ENCODE measurements at regions not wholly inside any gene's neighbourhood (a gene's known extent, or its start where the extent isn't known, plus 50 kb on each side); places are given as distances from the start of the nearest gene placed in this dataset.
"Not testable (repeated sequence)": the region's sequence is repeated elsewhere in the genome, so short reads cannot be mapped to it uniquely, and the experiment has no call there.

GRCh38 chr7:149978537-149978936, 104.8 kb downstream of the ATP6V0E2 start:
- intact Hi-C loops (cut with micrococcal nuclease); ATAC-seq: not testable (repeated sequence)
- WGBS (ENCODE audit: insufficient coverage), result 93% methylated on average over 3 of the region's 3 CpGs

GRCh38 chr7:149978944-149979343, 105.2 kb downstream of the ATP6V0E2 start:
- H3K4me3 Mint-ChIP-seq; H3K4me3 ChIP-seq (ENCODE audit: low read length); H3K27ac ChIP-seq (ENCODE audit: low read length); H3K9me3 Mint-ChIP-seq; H3K27me3 ChIP-seq (ENCODE audit: control insufficient read depth, insufficient read depth, low read length); H3K36me3 Mint-ChIP-seq; intact Hi-C loops (cut with micrococcal nuclease); H3K4me1 ChIP-seq (ENCODE audit: control insufficient read depth, insufficient read depth, low read length); DNase-seq; H3K27ac Mint-ChIP-seq; H3K36me3 ChIP-seq (ENCODE audit: control insufficient read depth, insufficient read depth, low read length); H3K9me3 ChIP-seq (ENCODE audit: control insufficient read depth, insufficient read depth, low read length); ATAC-seq; H3K4me1 Mint-ChIP-seq: not testable (repeated sequence)
- 86% methylated on average over 9 of the region's 10 CpGs for WGBS (ENCODE audit: insufficient coverage)
- H3K27me3 Mint-ChIP-seq (ENCODE audit: low read depth in 2 of 2), result peaks cover 16% of the 10 kb centered on the region in 2 donors

More at GRCh38 chr7:149978537-149978936, 104.8 kb downstream of the ATP6V0E2 start:
- not testable (repeated sequence) for H3K27ac Mint-ChIP-seq; DNase-seq; H3K27me3 ChIP-seq (ENCODE audit: control insufficient read depth, insufficient read depth, low read length); H3K4me3 ChIP-seq (ENCODE audit: low read length); H3K4me1 ChIP-seq (ENCODE audit: control insufficient read depth, insufficient read depth, low read length); H3K36me3 Mint-ChIP-seq; H3K4me3 Mint-ChIP-seq; H3K27ac ChIP-seq (ENCODE audit: low read length); H3K36me3 ChIP-seq (ENCODE audit: control insufficient read depth, insufficient read depth, low read length); H3K9me3 ChIP-seq (ENCODE audit: control insufficient read depth, insufficient read depth, low read length); H3K4me1 Mint-ChIP-seq; H3K9me3 Mint-ChIP-seq
- peaks cover 16% of the 10 kb centered on the region in 2 donors for H3K27me3 Mint-ChIP-seq (ENCODE audit: low read depth in 2 of 2)

- H3K36me3 ChIP-seq (ENCODE audit: control insufficient read depth, insufficient read depth, low read length); H3K4me1 ChIP-seq (ENCODE audit: control insufficient read depth, insufficient read depth, low read length); H3K4me3 Mint-ChIP-seq; intact Hi-C loops (cut with micrococcal nuclease); H3K4me3 ChIP-seq (ENCODE audit: low read length); H3K27ac Mint-ChIP-seq; H3K9me3 Mint-ChIP-seq; H3K27me3 ChIP-seq (ENCODE audit: control insufficient read depth, insufficient read depth, low read length); ATAC-seq; H3K27ac ChIP-seq (ENCODE audit: low read length); H3K27me3 Mint-ChIP-seq (ENCODE audit: low read depth in 2 of 2); H3K9me3 ChIP-seq (ENCODE audit: control insufficient read depth, insufficient read depth, low read length); H3K4me1 Mint-ChIP-seq; DNase-seq; H3K36me3 Mint-ChIP-seq: not testable (repeated sequence)
- 96% methylated on average over 3 of the region's 4 CpGs for WGBS (ENCODE audit: insufficient coverage)
Measured at GRCh38 chr7:149982537-149983112, 108.9 kb downstream of the ATP6V0E2 start.

- H3K9me3 Mint-ChIP-seq; H3K4me3 ChIP-seq (ENCODE audit: low read length); ATAC-seq; H3K36me3 ChIP-seq (ENCODE audit: control insufficient read depth, insufficient read depth, low read length); intact Hi-C loops (cut with micrococcal nuclease); H3K9me3 ChIP-seq (ENCODE audit: control insufficient read depth, insufficient read depth, low read length); H3K36me3 Mint-ChIP-seq; DNase-seq; H3K4me3 Mint-ChIP-seq; H3K27ac Mint-ChIP-seq; H3K4me1 ChIP-seq (ENCODE audit: control insufficient read depth, insufficient read depth, low read length); H3K27me3 Mint-ChIP-seq (ENCODE audit: low read depth in 2 of 2); H3K27ac ChIP-seq (ENCODE audit: low read length); H3K4me1 Mint-ChIP-seq; H3K27me3 ChIP-seq (ENCODE audit: control insufficient read depth, insufficient read depth, low read length): not testable (repeated sequence)
- WGBS (ENCODE audit: insufficient coverage), result no CpG with 5 or more reads among the region's 3 CpGs
Measured at GRCh38 chr7:149986866-149987265, 113.1 kb downstream of the ATP6V0E2 start.

DNA sequence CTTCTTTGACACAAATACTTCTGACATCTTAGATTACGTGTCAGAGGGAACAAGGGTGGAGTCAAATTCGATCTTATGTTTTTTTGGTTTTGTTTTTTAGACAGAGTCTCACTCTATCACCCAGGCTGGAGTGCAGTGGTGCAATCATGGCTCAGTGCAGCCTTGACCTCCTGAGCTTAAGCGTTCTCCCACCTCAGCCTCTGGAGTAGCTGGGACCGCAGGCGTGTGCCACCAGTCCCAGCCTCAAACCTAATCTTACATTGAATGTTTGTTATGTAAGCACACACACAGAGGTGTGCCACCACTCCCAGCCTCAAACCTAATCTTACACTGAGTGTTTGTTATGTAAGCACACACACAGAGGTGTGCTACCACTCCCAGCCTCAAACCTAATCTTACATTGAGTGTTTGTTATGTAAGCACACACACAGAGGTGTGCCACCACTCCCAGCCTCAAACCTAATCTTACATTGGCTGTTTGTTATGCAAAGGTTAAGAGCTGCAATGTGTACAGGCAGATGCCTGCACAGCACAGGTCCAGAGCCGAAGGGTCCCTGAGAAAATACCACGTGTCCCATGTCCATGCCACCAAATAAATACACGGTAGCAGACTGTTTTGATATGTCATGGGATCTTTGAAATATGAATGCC, 118.0 kb downstream of the ATP6V0E2 start:
- H3K36me3 Mint-ChIP-seq; H3K27me3 Mint-ChIP-seq (ENCODE audit: low read depth in 2 of 2); H3K4me3 ChIP-seq (ENCODE audit: low read length); H3K27ac Mint-ChIP-seq; H3K27me3 ChIP-seq (ENCODE audit: control insufficient read depth, insufficient read depth, low read length); H3K4me1 ChIP-seq (ENCODE audit: control insufficient read depth, insufficient read depth, low read length); H3K4me3 Mint-ChIP-seq; DNase-seq; H3K4me1 Mint-ChIP-seq; H3K27ac ChIP-seq (ENCODE audit: low read length); ATAC-seq; H3K36me3 ChIP-seq (ENCODE audit: control insufficient read depth, insufficient read depth, low read length); H3K9me3 Mint-ChIP-seq; H3K9me3 ChIP-seq (ENCODE audit: control insufficient read depth, insufficient read depth, low read length); intact Hi-C loops (cut with micrococcal nuclease): not testable (repeated sequence)
- WGBS (ENCODE audit: insufficient coverage), result 91% methylated on average over 8 of the region's 8 CpGs

DNA sequence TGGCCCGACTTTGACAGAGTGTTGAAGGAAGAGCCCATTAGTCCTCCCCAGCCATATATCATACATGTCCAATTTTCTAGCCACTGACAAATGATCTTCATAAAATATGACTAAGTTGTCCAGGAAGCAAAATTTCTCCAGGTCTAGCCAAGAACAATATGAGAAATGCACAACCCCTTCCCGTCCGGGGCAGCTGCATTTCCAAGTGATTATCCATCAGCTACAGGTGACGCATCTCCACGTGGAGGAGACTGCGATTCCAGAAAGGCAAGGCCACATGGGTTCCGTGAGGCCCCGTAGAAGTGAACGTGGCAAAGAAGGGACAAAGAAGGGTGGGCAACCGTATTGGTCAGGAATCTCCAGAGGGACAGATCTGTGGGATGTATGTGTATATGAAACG, 118.6 kb downstream of the ATP6V0E2 start:
- H3K4me1 ChIP-seq (ENCODE audit: control insufficient read depth, insufficient read depth, low read length); H3K27ac Mint-ChIP-seq; H3K27me3 ChIP-seq (ENCODE audit: control insufficient read depth, insufficient read depth, low read length); H3K4me3 ChIP-seq (ENCODE audit: low read length); H3K9me3 Mint-ChIP-seq; DNase-seq; H3K36me3 ChIP-seq (ENCODE audit: control insufficient read depth, insufficient read depth, low read length); H3K27me3 Mint-ChIP-seq (ENCODE audit: low read depth in 2 of 2); H3K36me3 Mint-ChIP-seq; ATAC-seq; H3K27ac ChIP-seq (ENCODE audit: low read length); H3K4me1 Mint-ChIP-seq; H3K4me3 Mint-ChIP-seq; H3K9me3 ChIP-seq (ENCODE audit: control insufficient read depth, insufficient read depth, low read length); intact Hi-C loops (cut with micrococcal nuclease): not testable (repeated sequence)
- 87% methylated on average over 11 of the region's 11 CpGs for WGBS (ENCODE audit: insufficient coverage)

DNA sequence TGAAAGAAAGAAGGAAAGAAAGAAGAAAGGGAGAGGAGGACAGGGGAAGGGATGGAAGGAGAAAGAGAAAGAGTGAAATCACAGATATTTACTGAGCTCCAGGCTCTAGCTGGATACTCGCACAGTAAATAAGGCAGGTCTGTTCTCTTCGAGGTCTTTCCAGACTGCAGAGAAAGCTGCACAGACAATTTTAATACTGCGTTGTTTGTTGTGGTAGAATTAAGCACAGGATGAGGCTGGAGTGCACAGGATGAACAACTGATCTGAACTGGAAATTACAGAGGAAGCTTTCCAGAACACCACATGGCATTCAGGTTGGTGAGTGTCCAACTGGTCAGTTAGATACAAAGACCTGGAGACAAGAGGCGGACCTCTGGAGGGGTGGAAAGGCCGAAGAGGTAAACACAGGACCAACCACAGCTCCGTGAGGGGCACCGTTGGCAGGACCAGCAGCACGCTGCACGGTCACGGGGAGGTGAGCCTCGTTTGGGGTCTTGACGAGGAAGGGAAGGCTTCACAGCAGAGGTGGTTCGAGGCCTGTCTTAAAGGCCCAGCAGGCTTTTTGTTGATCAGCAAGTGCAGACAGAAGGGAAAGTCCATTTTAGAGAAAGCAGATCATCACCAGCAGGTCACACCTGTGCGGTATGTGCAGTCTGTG, 121.7 kb downstream of the ATP6V0E2 start:
- intact Hi-C loops (cut with micrococcal nuclease); H3K4me1 Mint-ChIP-seq; H3K9me3 ChIP-seq (ENCODE audit: control insufficient read depth, insufficient read depth, low read length); H3K4me3 Mint-ChIP-seq; H3K9me3 Mint-ChIP-seq; ATAC-seq; H3K27me3 ChIP-seq (ENCODE audit: control insufficient read depth, insufficient read depth, low read length); H3K4me3 ChIP-seq (ENCODE audit: low read length); H3K27ac ChIP-seq (ENCODE audit: low read length); H3K27ac Mint-ChIP-seq; H3K36me3 ChIP-seq (ENCODE audit: control insufficient read depth, insufficient read depth, low read length); H3K36me3 Mint-ChIP-seq; DNase-seq; H3K4me1 ChIP-seq (ENCODE audit: control insufficient read depth, insufficient read depth, low read length); H3K27me3 Mint-ChIP-seq (ENCODE audit: low read depth in 2 of 2): not testable (repeated sequence)
- 87% methylated on average over 12 of the region's 14 CpGs for WGBS (ENCODE audit: insufficient coverage)

Measured in natural killer cell (primary cell).